Ovary (tissue), 7 donors: ENCODE measurements at regions not wholly inside any gene's neighbourhood (a gene's known extent, or its start where the extent isn't known, plus 50 kb on each side); places are given as distances from the start of the nearest gene placed in this dataset.

ENCODE experiments used
- DNase-seq, 5 donors: peaks; one replicate each; pipeline ENCODE4 v3.0.0-alpha.2; 2019 to 2020
- H3K27ac ChIP-seq, 2 donors: fragments of 200-600 bp; one replicate each; pipeline versions ENCODE4 v1.5.1 to v1.8.0; 2019 to 2022
- H3K27me3 ChIP-seq: fragments of 200-600 bp; one replicate; pipeline ENCODE4 v1.8.0; 2022
- H3K36me3 ChIP-seq: fragments of 200-600 bp; sonication (generic); one replicate; pipeline ENCODE4 v1.5.1; 2019
- H3K4me1 ChIP-seq: one replicate; pipeline ENCODE4 v1.8.1; 2013; ENCODE audit warnings: mild to moderate bottlenecking, moderate library complexity; ENCODE audit not compliant: insufficient read depth
- H3K4me3 ChIP-seq: fragments of 200-600 bp; sonication (generic); one replicate; pipeline ENCODE4 v1.5.1; 2017
- H3K9me3 ChIP-seq, 2 donors: fragments of 200-600 bp in 1 of 2; sonication (generic) in 1 of 2; one replicate each; pipeline versions ENCODE4 v1.5.1 to v1.8.1; 2013 to 2019; ENCODE audit warnings: mild to moderate bottlenecking in 1 of 2, moderate library complexity in 1 of 2
- EP300 ChIP-seq: sonication (generic); formaldehyde crosslinking; IDR thresholded peaks from one replicate; pipeline ENCODE4 v1.6.1; 2017; ENCODE audit warnings: antibody characterized with exemption
- POLR2A ChIP-seq: fragments of 450-650 bp; IDR thresholded peaks from one replicate; pipeline ENCODE4 v1.6.1; 2017; ENCODE audit warnings: antibody characterized with exemption, mild to moderate bottlenecking, moderate library complexity
- WGBS, 3 donors: extraction: QIAGEN DNeasy Blood & Tissue Kit in 1 of 3; methylation state at CpG; one replicate each; pipeline versions ENCODE4 v1.1.5 to v1.1.7; 2013 to 2017; 5-methylcytosine and 5-hydroxymethylcytosine counted together
- intact Hi-C, 4 donors: fragments of 100-400 bp; cut with DNase I; formaldehyde crosslinking; loops; one replicate each; pipeline versions ENCODE4 v1.11.0 to v1.15.1; 2022 to 2023
- TF ChIP-seq, protein P1 (sequence below), 3 donors: fragments of 450-650 bp in 2 of 3; fragments of 200-600 bp in 1 of 3; IDR thresholded peaks; one replicate each; pipeline versions ENCODE4 v1.5.1 to v1.8.0; 2016 to 2022; ENCODE audit warnings: antibody characterized with exemption in 3 of 3, mild to moderate bottlenecking in 1 of 3
- donor health status: DM: no; HTN: no; CAD: no; lungs with moderate emphysema.
- donor health status: DM: no; HTN: no; CAD: no.
- donor health status: Bipolar disorder and iron deficiency.
- donor health status: DM: no; HTN: no; CAD: no.
- donor health status: DM: yes; HTN: yes; CAD: no.

DNA sequence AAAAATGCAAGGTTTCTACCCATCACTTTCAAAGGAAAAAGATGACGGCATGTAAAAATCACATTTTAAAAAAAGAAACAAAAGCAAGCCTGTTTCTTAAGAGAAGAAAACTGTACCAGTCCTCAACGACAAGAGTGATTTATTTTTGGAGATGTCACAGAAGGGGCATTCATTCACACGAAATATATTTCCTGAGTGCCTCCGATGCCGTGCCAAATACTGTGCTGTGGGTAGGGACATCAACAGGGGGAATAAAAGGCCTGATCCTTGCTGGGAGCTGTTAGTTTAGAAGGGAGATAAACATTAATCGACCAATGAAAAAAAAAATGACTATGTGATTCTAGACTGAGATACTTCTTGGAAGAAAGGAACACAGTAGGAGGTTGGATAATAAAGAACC lies 297.5 kb upstream of the SOX5 start:
- Histone ChIP-seq H3K4me3 (no peak overlapping the region), H3K27ac (no peak overlapping the region), H3K36me3 (no peaks in the 10 kb centered on the region), H3K27me3 (no peaks in the 10 kb centered on the region), H3K9me3 (no peaks in the 10 kb centered on the region), H3K4me1 (no peaks in the 10 kb centered on the region)
- WGBS, 3 donors, result 73 to 78% (median 77%) methylated on average over 6 of the region's 6 CpGs
- intact Hi-C loops, result no loop called here
- TF ChIP-seq POLR2A, result no peak
- TF ChIP-seq EP300, result no peak
- TF ChIP-seq, protein P1, sequence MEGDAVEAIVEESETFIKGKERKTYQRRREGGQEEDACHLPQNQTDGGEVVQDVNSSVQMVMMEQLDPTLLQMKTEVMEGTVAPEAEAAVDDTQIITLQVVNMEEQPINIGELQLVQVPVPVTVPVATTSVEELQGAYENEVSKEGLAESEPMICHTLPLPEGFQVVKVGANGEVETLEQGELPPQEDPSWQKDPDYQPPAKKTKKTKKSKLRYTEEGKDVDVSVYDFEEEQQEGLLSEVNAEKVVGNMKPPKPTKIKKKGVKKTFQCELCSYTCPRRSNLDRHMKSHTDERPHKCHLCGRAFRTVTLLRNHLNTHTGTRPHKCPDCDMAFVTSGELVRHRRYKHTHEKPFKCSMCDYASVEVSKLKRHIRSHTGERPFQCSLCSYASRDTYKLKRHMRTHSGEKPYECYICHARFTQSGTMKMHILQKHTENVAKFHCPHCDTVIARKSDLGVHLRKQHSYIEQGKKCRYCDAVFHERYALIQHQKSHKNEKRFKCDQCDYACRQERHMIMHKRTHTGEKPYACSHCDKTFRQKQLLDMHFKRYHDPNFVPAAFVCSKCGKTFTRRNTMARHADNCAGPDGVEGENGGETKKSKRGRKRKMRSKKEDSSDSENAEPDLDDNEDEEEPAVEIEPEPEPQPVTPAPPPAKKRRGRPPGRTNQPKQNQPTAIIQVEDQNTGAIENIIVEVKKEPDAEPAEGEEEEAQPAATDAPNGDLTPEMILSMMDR (IDR thresholded peaks at IDR 0.05), result no peak
- DNase-seq, result no peak

DNA sequence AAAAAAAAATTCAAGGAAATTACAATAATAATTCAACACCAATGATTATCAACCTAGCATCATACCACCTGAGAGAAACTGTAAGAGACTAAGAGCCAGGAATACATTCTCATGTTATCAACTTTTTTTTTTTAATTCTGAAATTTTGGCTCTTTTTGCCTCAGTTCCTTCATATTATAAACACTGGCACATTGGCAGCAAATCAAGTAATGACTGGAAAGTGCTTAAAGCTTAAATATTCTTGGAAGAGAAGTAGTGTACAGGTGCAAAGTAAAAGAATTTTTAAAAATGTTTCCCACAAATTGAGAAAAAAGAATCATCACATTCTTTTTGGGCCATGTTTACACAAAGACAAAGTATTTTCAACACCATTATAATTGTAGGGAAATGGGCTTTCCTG lies 296.9 kb upstream of the SOX5 start:
- Histone ChIP-seq H3K27ac (no peak overlapping the region), H3K36me3 (no peaks in the 10 kb centered on the region), H3K27me3 (no peaks in the 10 kb centered on the region), H3K4me1 (no peaks in the 10 kb centered on the region), H3K9me3 (no peaks in the 10 kb centered on the region), H3K4me3 (no peak overlapping the region)
- TF ChIP-seq EP300 (no peak), POLR2A (no peak)
- TF ChIP-seq, protein P1 (IDR thresholded peaks at IDR 0.05), result no peak
- intact Hi-C loops, result no loop called here
- no peak for DNase-seq

DNA sequence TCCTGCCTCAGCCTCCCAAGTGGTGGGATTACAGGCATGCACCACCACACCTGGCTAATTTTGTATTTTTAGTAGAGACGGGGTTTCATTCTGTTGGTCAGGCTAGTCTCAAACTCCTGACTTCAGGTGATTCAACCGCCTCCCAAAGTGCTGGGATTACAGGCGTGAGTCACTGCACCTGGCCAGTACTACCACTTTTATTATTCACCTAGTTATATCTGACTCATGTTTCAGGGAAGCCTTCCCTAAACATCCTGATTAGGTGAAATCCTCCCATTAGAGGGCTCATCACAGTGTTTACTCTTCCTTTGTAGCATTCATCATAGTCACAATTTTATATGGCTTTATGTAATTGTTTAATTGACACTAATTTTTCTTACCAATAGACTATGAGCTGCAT lies 295.3 kb upstream of the SOX5 start:
- no peaks in the 10 kb centered on the region for H3K36me3 ChIP-seq
- no peak overlapping the region for H3K4me3 ChIP-seq
- H3K9me3 ChIP-seq, result no peaks in the 10 kb centered on the region
- no peak for DNase-seq
- H3K27me3 ChIP-seq, result no peaks in the 10 kb centered on the region
- TF ChIP-seq, protein P1 (IDR thresholded peaks at IDR 0.05), result no peak
- TF ChIP-seq EP300, result no peak
- no peak for TF ChIP-seq POLR2A
- intact Hi-C loops, result no loop called here
- H3K4me1 ChIP-seq, result no peaks in the 10 kb centered on the region
- H3K27ac ChIP-seq, result no peak overlapping the region
- WGBS, 3 donors, result 96 to 98% (median 96%) methylated on average over 3 of the region's 3 CpGs

DNA sequence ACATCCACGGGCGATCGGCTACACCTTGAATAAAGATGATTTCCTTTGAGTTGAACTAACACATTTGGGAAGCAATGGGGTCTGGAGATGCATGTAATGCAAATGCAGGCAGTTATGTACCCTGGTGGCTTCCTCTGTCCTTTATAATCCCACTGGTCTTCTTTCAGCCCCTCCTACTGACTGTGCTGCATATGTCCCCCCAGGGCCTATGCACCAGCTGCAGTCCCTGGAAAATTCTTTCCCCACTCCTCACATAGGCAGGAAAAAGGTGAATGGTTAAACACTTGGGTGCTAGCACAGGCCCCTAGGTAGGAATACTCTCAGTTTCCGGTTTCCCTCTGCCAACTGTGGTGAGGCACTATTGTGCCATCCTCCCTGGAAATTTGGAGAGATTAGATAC lies 294.8 kb upstream of the SOX5 start:
- TF ChIP-seq, protein P1 (IDR thresholded peaks at IDR 0.05), result no peak
- TF ChIP-seq EP300 (no peak), POLR2A (no peak)
- H3K27me3 ChIP-seq, result no peaks in the 10 kb centered on the region
- DNase-seq, result no peak
- H3K9me3 ChIP-seq, result no peaks in the 10 kb centered on the region
- H3K27ac ChIP-seq, result no peak overlapping the region
- H3K4me1 ChIP-seq, result no peaks in the 10 kb centered on the region
- H3K4me3 ChIP-seq, result no peak overlapping the region
- WGBS, 3 donors, result 95 to 98% (median 98%) methylated on average over 4 of the region's 4 CpGs
- intact Hi-C loops, result no loop called here
- H3K36me3 ChIP-seq, result no peaks in the 10 kb centered on the region

DNA sequence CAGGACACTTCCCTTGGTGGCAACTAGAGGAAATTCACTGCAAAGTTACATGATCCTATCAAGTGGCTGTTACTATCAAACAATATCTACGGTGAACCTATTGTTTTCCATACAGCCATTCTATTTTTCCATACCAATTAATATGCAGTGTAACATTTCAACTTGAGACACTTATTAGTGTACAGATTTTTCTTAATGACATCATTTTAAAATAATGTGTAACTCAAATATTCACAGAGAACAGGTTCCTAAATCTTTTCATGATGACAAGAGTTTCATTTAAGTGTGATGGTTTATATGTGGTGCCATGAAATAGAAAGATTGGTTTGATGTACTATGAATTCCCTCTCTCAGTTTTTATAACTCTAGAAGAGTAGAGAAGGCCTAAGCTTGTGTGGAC lies 291.2 kb upstream of the SOX5 start:
- Histone ChIP-seq H3K27me3 (no peaks in the 10 kb centered on the region), H3K4me1 (no peaks in the 10 kb centered on the region), H3K9me3 (no peaks in the 10 kb centered on the region), H3K27ac (no peak overlapping the region), H3K36me3 (no peaks in the 10 kb centered on the region), H3K4me3 (no peak overlapping the region)
- TF ChIP-seq, protein P1 (IDR thresholded peaks at IDR 0.05), result no peak
- TF ChIP-seq POLR2A (no peak), EP300 (no peak)
- 93 to 98% (median 95%) methylated on average over 1 of the region's 1 CpG for WGBS, 3 donors
- DNase-seq, result no peak
- intact Hi-C loops, result no loop called here
